ENCODE measurements at regions not wholly inside any gene's neighbourhood (a gene's known extent, or its start where the extent isn't known, plus 50 kb on each side); places are given as distances from the start of the nearest gene placed in this dataset.

- no peak for DNase-seq (ENCODE audit: low spot score)
- Histone ChIP-seq H3K4me2 (no peak overlapping the region), H3F3A (ENCODE audit: low read depth) (no peaks in the 10 kb centered on the region), H3K9ac (no peak overlapping the region), H3K27ac (no peak overlapping the region), H3K9me3 (ENCODE audit: low read depth) (no peaks in the 10 kb centered on the region), H3K4me3 (no peak overlapping the region), H3K27me3 (no peaks in the 10 kb centered on the region), H3K36me3 (no peaks in the 10 kb centered on the region), H3K79me2 (ENCODE audit: low read depth) (no peaks in the 10 kb centered on the region), H2AFZ (replicated peaks) (no peak overlapping the region), H3K4me1 (peaks cover 9% of the 10 kb centered on the region), H4K20me1 (ENCODE audit: low read depth) (no peaks in the 10 kb centered on the region)
- no peak overlapping the region for H3K4me3 Mint-ChIP-seq
- H3K4me1 Mint-ChIP-seq = peaks cover 12% of the 10 kb centered on the region
- H3K27ac Mint-ChIP-seq = no peak overlapping the region
- H3K27me3 Mint-ChIP-seq (ENCODE audit: insufficient read depth, low read depth) = peaks cover 3% of the 10 kb centered on the region
- no peaks in the 10 kb centered on the region for H3K36me3 Mint-ChIP-seq
- peaks cover 5% of the 10 kb centered on the region for H3K9me3 Mint-ChIP-seq
- TF ChIP-seq CTCF (IDR thresholded peaks at IDR 0.05) (no peak), EZH2phosphoT487 (IDR thresholded peaks at IDR 0.05) (no peak), EZH2 (IDR thresholded peaks at IDR 0.05) (no peak)
Observed at GRCh38 chr11:95289378-95290101, 58.5 kb upstream of the SESN3 start.

- Histone ChIP-seq H3K79me2 (ENCODE audit: low read depth) (no peaks in the 10 kb centered on the region), H3K36me3 (no peaks in the 10 kb centered on the region), H3K4me3 (no peak overlapping the region), H3K4me1 (peaks cover 16% of the 10 kb centered on the region), H3K9me3 (ENCODE audit: low read depth) (no peaks in the 10 kb centered on the region), H3K4me2 (no peak overlapping the region), H3F3A (ENCODE audit: low read depth) (peaks cover 8% of the 10 kb centered on the region), H3K27me3 (no peaks in the 10 kb centered on the region), H3K27ac (no peak overlapping the region), H2AFZ (replicated peaks) (no peak overlapping the region), H4K20me1 (ENCODE audit: low read depth) (no peaks in the 10 kb centered on the region), H3K9ac (no peak overlapping the region)
- DNase-seq (ENCODE audit: low spot score) = no peak
- no peak overlapping the region for H3K27ac Mint-ChIP-seq
- no peaks in the 10 kb centered on the region for H3K36me3 Mint-ChIP-seq
- TF ChIP-seq EZH2 (IDR thresholded peaks at IDR 0.05) = no peak
- peaks cover 5% of the 10 kb centered on the region for H3K9me3 Mint-ChIP-seq
- H3K4me3 Mint-ChIP-seq = no peak overlapping the region
- peaks cover 4% of the 10 kb centered on the region for H3K27me3 Mint-ChIP-seq (ENCODE audit: insufficient read depth, low read depth)
- peaks cover 30% of the 10 kb centered on the region for H3K4me1 Mint-ChIP-seq
Observed at GRCh38 chr11:95284057-95285052, 53.4 kb upstream of the SESN3 start.

- Histone ChIP-seq H3K4me3 (no peak overlapping the region), H3K4me2 (no peak overlapping the region), H3F3A (ENCODE audit: low read depth) (peaks cover 8% of the 10 kb centered on the region), H2AFZ (replicated peaks) (no peak overlapping the region), H3K9me3 (ENCODE audit: low read depth) (no peaks in the 10 kb centered on the region), H3K27ac (no peak overlapping the region), H3K9ac (no peak overlapping the region), H3K4me1 (peaks cover 16% of the 10 kb centered on the region), H3K27me3 (no peaks in the 10 kb centered on the region), H3K36me3 (no peaks in the 10 kb centered on the region), H4K20me1 (ENCODE audit: low read depth) (no peaks in the 10 kb centered on the region), H3K79me2 (ENCODE audit: low read depth) (no peaks in the 10 kb centered on the region)
- Mint-ChIP-seq H3K4me3 (no peak overlapping the region), H3K9me3 (peaks cover 5% of the 10 kb centered on the region), H3K27me3 (ENCODE audit: insufficient read depth, low read depth) (peaks cover 4% of the 10 kb centered on the region), H3K27ac (no peak overlapping the region), H3K36me3 (no peaks in the 10 kb centered on the region), H3K4me1 (peaks cover 30% of the 10 kb centered on the region)
- no peak for DNase-seq (ENCODE audit: low spot score)
- no peak for TF ChIP-seq EZH2phosphoT487 (IDR thresholded peaks at IDR 0.05)
- no peak for TF ChIP-seq CTCF (IDR thresholded peaks at IDR 0.05)
- TF ChIP-seq EZH2 (IDR thresholded peaks at IDR 0.05) = no peak
Observed at GRCh38 chr11:95283650-95284049, 52.6 kb upstream of the SESN3 start.
